HG03060 (cell line): ENCODE measurements at regions not wholly inside any gene's neighbourhood (a gene's known extent, or its start where the extent isn't known, plus 50 kb on each side); places are given as distances from the start of the nearest gene placed in this dataset.
"Not testable (repeated sequence)": the region's sequence is repeated elsewhere in the genome, so short reads cannot be mapped to it uniquely, and the experiment has no call there.

Experiments
- ATAC-seq: cut with Tn5 transposase; IDR thresholded peaks from one replicate; pipeline ENCODE4 v1.9.1; 2021; ENCODE audit warnings: low read depth, moderate number of reproducible peaks; ENCODE audit not compliant: unreplicated experiment

DNA sequence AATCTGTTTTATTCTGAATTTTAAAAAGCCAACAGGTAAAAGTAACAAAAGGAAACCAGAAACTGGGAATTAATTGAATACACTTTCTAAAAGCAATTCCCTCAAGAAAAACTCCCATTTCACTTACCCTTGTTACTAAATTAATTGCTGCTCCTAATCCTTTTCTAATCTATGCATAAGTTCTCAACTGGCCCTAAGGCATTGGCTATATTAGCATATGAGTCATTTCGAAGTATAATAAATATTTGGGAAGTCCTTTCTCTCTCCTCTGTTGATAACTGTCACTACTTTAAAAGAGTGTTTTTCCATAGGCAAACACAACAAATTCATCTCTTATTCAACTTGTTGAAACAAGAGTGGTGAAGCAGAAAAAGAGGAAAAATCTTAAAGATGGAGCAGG lies 486.5 kb upstream of the HTR2C start:
- no peak for ATAC-seq

DNA sequence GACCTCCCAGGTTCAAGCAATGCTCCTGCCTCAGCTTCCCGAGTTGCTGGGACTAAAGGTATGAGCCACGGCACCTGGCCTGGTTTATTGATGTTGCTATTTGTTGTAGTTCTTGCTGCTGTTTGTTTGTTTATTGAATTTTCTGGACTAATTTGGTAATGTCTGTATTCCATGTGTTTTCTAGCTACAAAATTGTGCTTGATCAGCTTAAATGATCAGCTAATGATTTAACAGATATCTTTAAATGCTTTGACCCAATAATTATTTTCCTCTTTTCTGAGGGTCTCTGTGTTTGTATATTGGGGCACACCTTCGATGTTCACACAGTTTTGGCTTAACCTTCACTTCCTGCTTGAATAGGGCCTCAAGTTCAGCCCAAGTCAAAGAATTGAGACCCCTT lies 488.1 kb upstream of the HTR2C start:
- no peak for ATAC-seq

- no peak for ATAC-seq
Measured at GRCh38 chrX:114087543-114087942, 496.3 kb upstream of the HTR2C start.

DNA sequence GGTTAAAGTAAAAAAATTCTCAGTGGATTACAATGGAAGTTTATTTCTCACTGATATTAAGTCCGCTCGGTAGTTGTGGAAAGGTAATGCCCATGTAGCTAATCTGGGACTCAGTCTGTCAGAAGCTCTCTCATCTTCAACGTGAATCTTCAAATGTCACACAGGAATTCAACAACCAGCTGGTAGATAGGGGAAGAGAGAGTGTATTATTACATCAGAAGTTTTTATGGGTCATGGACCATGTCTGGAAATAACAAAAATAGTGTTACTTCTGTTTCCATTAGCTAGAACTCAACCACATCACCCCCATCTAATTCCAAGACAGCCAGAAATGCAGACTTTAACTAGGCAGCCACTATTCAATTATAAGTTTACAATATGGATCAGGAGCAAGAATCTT lies 506.1 kb upstream of the HTR2C start:
- ATAC-seq, result no peak

DNA sequence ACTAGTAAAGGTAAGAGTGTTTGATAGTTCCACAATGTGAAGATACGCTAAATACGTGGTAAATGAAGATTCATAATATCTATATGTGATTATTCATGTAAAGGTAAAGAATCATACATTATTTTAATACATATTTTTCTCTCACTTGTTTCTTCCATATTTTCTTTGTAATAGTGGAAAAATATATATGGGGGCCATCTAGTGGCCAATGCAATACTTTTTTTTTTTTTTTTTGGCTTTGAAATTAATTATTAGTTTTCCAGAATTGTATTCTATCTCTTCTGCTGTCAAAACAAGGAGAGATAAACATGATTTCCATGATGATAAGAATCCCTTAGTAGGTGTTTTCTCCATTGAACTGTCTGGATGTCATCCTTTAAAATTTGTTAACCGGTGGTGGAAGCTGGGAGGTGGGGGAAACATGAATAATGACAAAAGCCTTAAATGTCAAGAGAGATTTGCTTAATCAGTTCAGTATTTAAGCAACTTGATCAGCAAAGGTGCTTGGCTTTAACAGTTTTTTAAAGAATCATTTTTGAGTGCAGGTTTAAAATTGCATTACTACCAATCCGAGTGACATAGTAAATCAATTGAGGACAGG lies 508.7 kb upstream of the HTR2C start:
- no peak for ATAC-seq

- ATAC-seq, result no peak
Measured at GRCh38 chrX:114073926-114074325, 510.0 kb upstream of the HTR2C start.

- no peak for ATAC-seq
Measured at GRCh38 chrX:114071412-114071811, 512.5 kb upstream of the HTR2C start.

GRCh38 chrX:114065577-114066223 lies 518.2 kb upstream of the HTR2C start:
- ATAC-seq, result no peak

GRCh38 chrX:114061226-114061625 lies 522.7 kb upstream of the HTR2C start:
- no peak for ATAC-seq

- no peak for ATAC-seq
Measured at GRCh38 chrX:114058988-114059418, 524.9 kb upstream of the HTR2C start.

DNA sequence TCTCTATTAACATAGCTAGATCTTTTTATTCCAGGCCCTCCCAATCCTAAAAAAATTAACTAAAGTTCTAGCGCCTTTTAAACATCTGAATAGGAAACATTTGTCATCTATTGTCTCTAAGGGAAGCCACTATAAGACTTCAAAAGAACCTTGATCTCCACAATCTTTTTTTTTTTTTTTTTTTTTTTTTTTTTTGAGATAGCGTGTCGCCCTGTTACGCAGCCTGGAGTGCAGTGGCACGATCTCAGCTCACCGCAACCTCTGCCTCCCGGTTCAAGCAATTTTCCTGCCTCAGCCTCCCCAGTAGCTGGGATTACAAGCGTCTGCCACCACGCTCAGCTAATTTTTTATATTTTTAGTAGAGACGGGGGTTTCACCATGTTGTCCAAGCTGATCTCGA lies 526.5 kb upstream of the HTR2C start:
- ATAC-seq, result not testable (repeated sequence)

DNA sequence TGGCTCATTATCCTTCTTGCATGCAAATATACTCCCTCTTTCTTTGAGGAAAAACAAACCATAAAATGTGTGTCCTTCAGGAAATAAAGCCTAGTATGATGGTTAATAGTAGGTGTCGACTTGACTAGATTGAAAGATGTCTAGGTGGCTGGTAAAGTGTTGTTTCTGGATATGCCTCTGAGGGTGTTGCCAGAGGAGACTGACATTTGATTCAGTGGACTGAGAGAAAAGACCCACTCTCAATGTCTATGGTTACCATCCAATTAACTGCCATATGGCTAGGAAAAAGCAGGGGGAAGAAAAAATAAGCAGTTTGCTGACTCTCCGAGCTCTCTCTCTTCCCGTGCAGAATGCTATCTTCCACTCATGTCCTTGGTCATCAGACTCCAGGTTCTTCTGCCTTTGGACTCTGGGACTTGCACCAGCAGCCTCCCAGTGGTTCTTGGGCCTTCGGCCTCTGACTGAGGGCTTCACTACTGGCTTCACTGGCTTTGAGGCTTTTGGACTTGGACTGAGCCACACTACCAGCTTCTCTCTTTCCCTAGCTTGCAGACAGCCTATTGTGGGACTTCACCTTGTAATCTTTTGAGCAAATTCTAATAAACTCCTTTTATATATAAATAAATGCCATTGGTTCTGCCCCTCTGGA lies 532.1 kb upstream of the HTR2C start:
- ATAC-seq, result no peak

DNA sequence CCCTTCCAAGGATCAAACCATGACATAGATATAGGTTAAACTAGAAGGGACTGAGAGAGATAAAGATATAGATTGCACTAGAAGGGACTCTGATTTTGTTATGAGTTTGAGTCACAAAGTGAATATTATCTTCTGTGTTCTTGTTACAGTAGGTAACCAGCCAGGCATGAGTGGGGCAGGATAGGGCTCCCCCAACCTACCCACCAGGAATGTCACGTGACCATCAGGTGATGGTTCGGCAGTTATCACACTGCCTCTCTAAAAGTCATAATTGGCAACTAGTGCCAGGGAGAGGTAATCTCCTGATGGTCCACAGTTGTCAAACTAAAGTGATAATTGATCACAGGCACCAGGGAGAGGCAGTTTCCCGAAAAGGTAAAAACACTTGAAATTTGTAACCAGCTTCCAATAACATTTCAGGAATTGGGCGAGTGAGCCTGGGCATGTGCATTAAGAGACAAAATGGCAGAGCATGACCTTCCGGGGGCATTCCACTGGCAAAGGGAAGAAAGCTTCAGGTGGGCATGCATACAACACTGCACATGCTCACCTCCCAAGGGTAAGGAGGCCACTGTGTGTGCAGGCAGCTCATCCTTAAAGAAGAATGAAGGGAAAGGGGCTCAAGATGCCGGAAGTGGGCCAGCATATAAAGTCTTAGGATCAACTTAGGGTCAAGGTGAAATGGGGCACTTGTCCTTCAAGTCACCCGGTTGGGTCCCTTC lies 533.6 kb upstream of the HTR2C start:
- no peak for ATAC-seq

DNA sequence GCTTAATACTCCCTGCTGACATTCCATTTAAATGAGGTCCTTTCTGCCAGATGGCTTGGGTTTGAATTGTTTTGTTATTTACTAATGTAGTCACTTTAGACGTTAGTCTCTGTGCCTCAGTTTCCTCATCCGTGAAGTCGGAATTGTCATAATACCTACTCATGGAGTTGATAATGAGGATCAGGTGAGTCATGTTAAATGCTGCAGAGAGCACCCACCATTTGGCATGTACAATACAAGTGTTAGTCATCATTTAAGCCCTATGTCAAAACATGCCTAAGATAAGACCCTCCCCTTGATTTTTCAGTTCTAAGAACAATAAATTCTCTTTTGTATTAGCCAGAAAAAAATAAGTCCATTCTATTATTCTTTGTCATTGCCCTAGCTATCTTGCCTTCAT lies 534.8 kb upstream of the HTR2C start:
- ATAC-seq, result no peak

GRCh38 chrX:114047558-114047957 lies 536.3 kb upstream of the HTR2C start:
- no peak for ATAC-seq

GRCh38 chrX:114046695-114047279 lies 537.1 kb upstream of the HTR2C start:
- ATAC-seq, result no peak

- ATAC-seq, result not testable (repeated sequence)
Measured at GRCh38 chrX:114041470-114041869, 542.4 kb upstream of the HTR2C start.

- ATAC-seq, result not testable (repeated sequence)
Measured at GRCh38 chrX:114040661-114041269, 543.1 kb upstream of the HTR2C start.

GRCh38 chrX:114040111-114040510 lies 543.8 kb upstream of the HTR2C start:
- not testable (repeated sequence) for ATAC-seq

GRCh38 chrX:114038358-114038757 lies 545.5 kb upstream of the HTR2C start:
- ATAC-seq, result no peak

- no peak for ATAC-seq
Measured at GRCh38 chrX:114037515-114037914, 546.4 kb upstream of the HTR2C start.
